MM.1S (cell line): ENCODE measurements at regions not wholly inside any gene's neighbourhood (a gene's known extent, or its start where the extent isn't known, plus 50 kb on each side); places are given as distances from the start of the nearest gene placed in this dataset.

ENCODE experiments used
- CTCF ChIP-seq: fragments of 300-600 bp; sonication (generic); IDR thresholded peaks from 2 replicates; pipeline ENCODE4 v1.5.1; 2016; ENCODE audit warnings: antibody characterized with exemption, low read length, mixed read lengths
- EZH2 ChIP-seq: fragments of 300-600 bp; sonication (generic); optimal IDR thresholded peaks from 2 replicates; pipeline ENCODE3; 2017; ENCODE audit warnings: low read depth, mild to moderate bottlenecking, antibody characterized with exemption, low read length, mixed read lengths
- EZH2phosphoT487 ChIP-seq: fragments of 300-600 bp; sonication (generic); IDR thresholded peaks from 2 replicates; pipeline ENCODE4 v1.6.1; 2018; ENCODE audit warnings: antibody characterized with exemption, low read length

- TF ChIP-seq CTCF (no peak), EZH2phosphoT487 (no peak), EZH2 (no peak)
These were observed 138.0 kb upstream of the IGF1 start for GRCh38 chr12:102618197-102618877.
